H9 (cell line): ENCODE measurements at regions not wholly inside any gene's neighbourhood (a gene's known extent, or its start where the extent isn't known, plus 50 kb on each side); places are given as distances from the start of the nearest gene placed in this dataset.

Experiments used
- DNase-seq: peaks from one replicate; pipeline ENCODE4 v3.0.0-alpha.2; 2017
- H2AFZ ChIP-seq: one replicate; pipeline ENCODE4 v1.6.1; 2013; ENCODE audit warnings: mild to moderate bottlenecking, low read length, control low read depth, moderate library complexity
- H2AK5ac ChIP-seq: 2 replicates; pipeline ENCODE4 v1.6.1; 2013; ENCODE audit warnings: low read length, control low read depth, mixed read lengths; ENCODE audit not compliant: insufficient read length
- H2BK120ac ChIP-seq: one replicate; pipeline ENCODE4 v1.6.1; 2013; ENCODE audit warnings: low read depth, mild to moderate bottlenecking, low read length, control low read depth, inconsistent platforms; ENCODE audit not compliant: poor library complexity, severe bottlenecking
- H2BK12ac ChIP-seq: 2 replicates; pipeline ENCODE4 v1.6.1; 2013; ENCODE audit warnings: low read length, control low read depth, mixed read lengths, low read depth; ENCODE audit not compliant: insufficient read length
- H2BK15ac ChIP-seq: 2 replicates; pipeline ENCODE4 v1.6.1; 2013; ENCODE audit warnings: low read depth, low read length, control low read depth
- H2BK20ac ChIP-seq: one replicate; pipeline ENCODE4 v1.6.1; 2013; ENCODE audit warnings: low read depth, mild to moderate bottlenecking, low read length, control low read depth, inconsistent platforms; ENCODE audit not compliant: poor library complexity, severe bottlenecking
- H2BK5ac ChIP-seq: 2 replicates; pipeline ENCODE4 v1.6.1; 2013; ENCODE audit warnings: low read length, control low read depth, mixed read lengths; ENCODE audit not compliant: insufficient read length
- H3K14ac ChIP-seq: 2 replicates; pipeline ENCODE4 v1.6.1; 2013; ENCODE audit warnings: low read length, control low read depth; ENCODE audit not compliant: insufficient read depth
- H3K18ac ChIP-seq: 2 replicates; pipeline ENCODE4 v1.6.1; 2013; ENCODE audit warnings: low read depth, mild to moderate bottlenecking, mixed read lengths, low read length, control low read depth; ENCODE audit not compliant: insufficient read length
- H3K23ac ChIP-seq: 2 replicates; pipeline ENCODE4 v1.6.1; 2013; ENCODE audit warnings: low read length, control low read depth, mixed read lengths, low read depth; ENCODE audit not compliant: insufficient read length
- H3K23me2 ChIP-seq: 2 replicates; pipeline ENCODE4 v1.6.1; 2013; ENCODE audit warnings: low read depth, mild to moderate bottlenecking, mixed read lengths, low read length, control low read depth; ENCODE audit not compliant: insufficient read length, poor library complexity, severe bottlenecking
- H3K27ac ChIP-seq: 2 replicates; pipeline ENCODE4 v1.5.1; 2013; ENCODE audit warnings: low read length, control low read depth, mixed read lengths, low read depth; ENCODE audit not compliant: insufficient read length
- H3K27me3 ChIP-seq: 2 replicates; pipeline ENCODE4 v1.6.1; 2013; ENCODE audit warnings: low read length, control low read depth, inconsistent platforms; ENCODE audit not compliant: insufficient read depth
- H3K4ac ChIP-seq: 2 replicates; pipeline ENCODE4 v1.6.1; 2013; ENCODE audit warnings: low read depth, mild to moderate bottlenecking, control low read depth, inconsistent platforms, low read length, moderate library complexity
- H3K4me1 ChIP-seq: 2 replicates; pipeline ENCODE4 v1.6.1; 2013; ENCODE audit warnings: low read length, control low read depth, inconsistent platforms; ENCODE audit not compliant: insufficient read depth
- H3K4me2 ChIP-seq: 2 replicates; pipeline ENCODE4 v1.6.1; 2013; ENCODE audit warnings: low read length, control low read depth, mixed read lengths; ENCODE audit not compliant: insufficient read length, insufficient read depth
- H3K56ac ChIP-seq: 2 replicates; pipeline ENCODE4 v1.6.1; 2013; ENCODE audit warnings: low read depth, mild to moderate bottlenecking, mixed read lengths, low read length, control low read depth; ENCODE audit not compliant: insufficient read length
- H3K79me1 ChIP-seq: 2 replicates; pipeline ENCODE4 v1.6.1; 2013; ENCODE audit warnings: low read depth, mild to moderate bottlenecking, moderate library complexity, low read length, control low read depth, inconsistent platforms; ENCODE audit not compliant: insufficient read depth, poor library complexity, severe bottlenecking
- H3K79me2 ChIP-seq: 2 replicates; pipeline ENCODE4 v1.6.1; 2013; ENCODE audit warnings: low read length, control low read depth, inconsistent platforms; ENCODE audit not compliant: insufficient read depth
- H3K9ac ChIP-seq: 2 replicates; pipeline ENCODE4 v1.6.1; 2013; ENCODE audit warnings: low read length, control low read depth, mixed read lengths; ENCODE audit not compliant: insufficient read length; ENCODE audit errors: extremely low read depth
- H3K9me3 ChIP-seq: one replicate; pipeline ENCODE4 v1.6.1; 2013; ENCODE audit warnings: low read depth, low read length, inconsistent platforms; ENCODE audit not compliant: control insufficient read depth
- H3T11ph ChIP-seq: one replicate; pipeline ENCODE4 v1.6.1; 2013; ENCODE audit warnings: mild to moderate bottlenecking, low read length, control low read depth, inconsistent platforms
- H4K20me1 ChIP-seq: one replicate; pipeline ENCODE4 v1.6.1; 2013; ENCODE audit not compliant: control insufficient read depth, insufficient read length, insufficient read depth
- H4K5ac ChIP-seq: 2 replicates; pipeline ENCODE4 v1.6.1; 2013; ENCODE audit warnings: low read depth, mild to moderate bottlenecking, mixed read lengths, low read length, control low read depth; ENCODE audit not compliant: insufficient read length
- H4K8ac ChIP-seq: replicated peaks from 2 replicates; pipeline ENCODE4 v1.6.1; 2013; ENCODE audit warnings: low read length, control low read depth, mixed read lengths, low read depth; ENCODE audit not compliant: insufficient read length
- H4K91ac ChIP-seq: 2 replicates; pipeline ENCODE4 v1.6.1; 2013; ENCODE audit warnings: low read depth, mild to moderate bottlenecking, moderate library complexity, mixed read lengths, low read length, control low read depth; ENCODE audit not compliant: insufficient read length
- H3K27ac Mint-ChIP-seq, 3 experiments: 2 replicates in 2 of 3; 3 replicates in 1 of 3; pipeline ENCODE4 v1.8.0; 2020 to 2021; ENCODE audit warnings: mixed read lengths in 3 of 3, mild to moderate bottlenecking in 1 of 3, moderate library complexity in 1 of 3
- H3K27me3 Mint-ChIP-seq: 2 replicates; pipeline ENCODE4 v1.8.0; 2021; ENCODE audit warnings: low read depth, mild to moderate bottlenecking, moderate library complexity, mixed read lengths
- H3K36me3 Mint-ChIP-seq, 3 experiments: 2 replicates in 2 of 3; 3 replicates in 1 of 3; pipeline ENCODE4 v1.8.0; 2020 to 2021; ENCODE audit warnings: low read depth in 3 of 3, mixed read lengths in 3 of 3; ENCODE audit not compliant: insufficient read depth in 1 of 3
- H3K4me1 Mint-ChIP-seq, 2 experiments: 2 replicates each; pipeline ENCODE4 v1.8.0; 2020; ENCODE audit warnings: mixed read lengths in 2 of 2
- H3K4me3 Mint-ChIP-seq, 2 experiments: 2 replicates in 1 of 2; 3 replicates in 1 of 2; pipeline ENCODE4 v1.8.0; 2020 to 2021; ENCODE audit warnings: mild to moderate bottlenecking in 2 of 2, mixed read lengths in 2 of 2, moderate library complexity in 1 of 2
- H3K9me3 Mint-ChIP-seq, 2 experiments: 2 replicates in 1 of 2; 3 replicates in 1 of 2; pipeline ENCODE4 v1.8.0; 2020; ENCODE audit warnings: mild to moderate bottlenecking in 2 of 2, mixed read lengths in 2 of 2, moderate library complexity in 1 of 2
- CTCF ChIP-seq: fragments of 200-600 bp; sonication (generic); conservative IDR thresholded peaks from 3 replicates; pipeline ENCODE4 v1.8.0; 2021; ENCODE audit warnings: antibody characterized with exemption, mild to moderate bottlenecking
- WGBS: extraction: QIAGEN DNeasy Blood & Tissue Kit; methylation state at CpG from one replicate; pipeline ENCODE4 v1.1.7; 2013; ENCODE audit warnings: missing lambda C conversion rate, low lambda C conversion rate, mixed read lengths; ENCODE audit not compliant: insufficient read length; ENCODE audit errors: extremely low coverage; 5-methylcytosine and 5-hydroxymethylcytosine counted together

- H2BK12ac ChIP-seq: no peak overlapping the region
- no peak for TF ChIP-seq CTCF
- no peak overlapping the region for H3K4ac ChIP-seq
- Mint-ChIP-seq H3K4me1 (peaks cover 38 to 39% of the 10 kb centered on the region in 2 experiments), H3K27me3 (peaks cover 6% of the 10 kb centered on the region), H3K9me3 (peaks cover 12 to 21% of the 10 kb centered on the region in 2 experiments; a peak in 4 of 5 replicates), H3K27ac (no peak overlapping the region; a peak in 1 of 7 replicates), H3K36me3 (peaks cover 0 to 18% (median 10%) of the 10 kb centered on the region in 3 experiments; a peak in 5 of 7 replicates), H3K4me3 (no peak overlapping the region)
- H3K4me1 ChIP-seq: peaks cover 2% of the 10 kb centered on the region
- no peak overlapping the region for H3K56ac ChIP-seq
- H2AFZ ChIP-seq: no peak overlapping the region
- no peaks in the 10 kb centered on the region for H3K79me1 ChIP-seq
- H3K23me2 ChIP-seq: no peaks in the 10 kb centered on the region
- no peaks in the 10 kb centered on the region for H3K27me3 ChIP-seq
- no peak overlapping the region for H3K4me2 ChIP-seq
- H4K20me1 ChIP-seq: no peaks in the 10 kb centered on the region
- no peak overlapping the region for H3K9ac ChIP-seq
- no peaks in the 10 kb centered on the region for H3K9me3 ChIP-seq
- no peak overlapping the region for H3K18ac ChIP-seq
- no peak overlapping the region for H3T11ph ChIP-seq
- H3K14ac ChIP-seq: no peak overlapping the region
- H3K79me2 ChIP-seq: no peaks in the 10 kb centered on the region
- H4K8ac ChIP-seq: no peak overlapping the region
- no peak overlapping the region for H2BK5ac ChIP-seq
- no CpG with 5 or more reads among the region's 4 CpGs for WGBS
- no peak overlapping the region for H3K23ac ChIP-seq
- no peak overlapping the region for H2AK5ac ChIP-seq
- H2BK20ac ChIP-seq: no peak overlapping the region
- no peak for DNase-seq
- no peak overlapping the region for H4K91ac ChIP-seq
- H3K27ac ChIP-seq: no peak overlapping the region
- H4K5ac ChIP-seq: no peak overlapping the region
- no peak overlapping the region for H2BK15ac ChIP-seq
- H2BK120ac ChIP-seq: no peak overlapping the region
These were observed 160.3 kb downstream of the HS3ST3B1 start for GRCh38 chr17:14461227-14461548.
